GM12872 (cell line): ENCODE measurements at regions not wholly inside any gene's neighbourhood (a gene's known extent, or its start where the extent isn't known, plus 50 kb on each side); places are given as distances from the start of the nearest gene placed in this dataset.

Experiments
- CTCF ChIP-seq: IDR thresholded peaks from 3 replicates; pipeline ENCODE4 v1.5.1; 2011; ENCODE audit warnings: low read depth, mild to moderate bottlenecking, low read length, moderate library complexity; ENCODE audit not compliant: insufficient read depth

DNA sequence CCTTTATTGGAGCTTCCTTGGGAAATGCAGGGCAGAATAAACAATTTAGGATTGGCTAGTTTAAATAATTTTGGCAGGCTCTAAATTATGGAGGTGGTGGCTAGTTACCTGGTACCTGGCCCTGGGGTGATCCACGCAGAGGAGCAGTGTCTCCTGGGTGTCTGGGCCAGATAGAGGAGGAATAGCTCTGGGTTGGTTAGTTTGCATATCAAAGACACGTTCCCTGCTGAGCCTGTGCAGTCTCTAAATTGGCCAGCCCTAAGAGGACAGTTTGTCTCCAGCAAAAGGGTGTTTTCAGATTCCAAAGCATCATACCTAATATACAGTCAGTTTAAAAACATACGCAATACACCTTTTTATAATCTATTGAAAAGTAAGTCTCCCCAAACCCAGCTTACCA lies 333.3 kb upstream of the TPM1 start:
- TF ChIP-seq CTCF = no peak

DNA sequence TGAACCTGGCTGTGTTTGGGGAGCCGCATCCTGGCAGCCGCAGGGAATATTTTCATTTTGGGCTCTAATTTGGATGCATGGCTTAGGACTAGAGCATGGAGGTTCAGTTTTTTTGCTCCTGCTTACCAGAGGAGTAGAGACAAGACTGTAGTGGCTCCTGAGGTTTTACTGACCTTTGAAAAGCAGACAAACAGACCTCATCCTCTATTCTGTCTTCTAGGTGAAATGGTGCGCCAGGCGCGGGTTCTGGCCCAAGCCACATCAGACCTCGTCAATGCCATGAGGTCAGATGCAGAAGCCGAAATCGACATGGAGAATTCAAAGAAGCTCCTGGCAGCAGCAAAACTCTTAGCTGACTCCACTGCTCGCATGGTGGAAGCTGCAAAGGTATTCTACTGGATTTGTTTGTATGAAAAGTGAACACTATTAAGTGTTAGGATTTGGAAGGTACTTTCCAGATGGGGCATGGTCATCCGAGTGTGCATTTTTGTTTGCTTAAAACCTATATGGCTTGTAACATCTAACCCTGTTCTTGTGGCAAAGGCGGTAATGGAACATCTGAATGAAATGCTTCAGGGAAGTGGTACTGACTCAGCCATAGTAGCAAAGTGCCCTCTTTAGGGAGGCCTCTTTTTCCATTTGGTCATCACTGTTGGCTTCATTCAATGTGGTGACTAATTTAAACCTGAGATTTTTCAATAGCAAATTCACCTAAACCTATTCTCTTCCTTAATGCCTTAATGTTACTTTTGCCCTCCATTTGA lies 330.7 kb upstream of the TPM1 start:
- no peak for TF ChIP-seq CTCF

DNA sequence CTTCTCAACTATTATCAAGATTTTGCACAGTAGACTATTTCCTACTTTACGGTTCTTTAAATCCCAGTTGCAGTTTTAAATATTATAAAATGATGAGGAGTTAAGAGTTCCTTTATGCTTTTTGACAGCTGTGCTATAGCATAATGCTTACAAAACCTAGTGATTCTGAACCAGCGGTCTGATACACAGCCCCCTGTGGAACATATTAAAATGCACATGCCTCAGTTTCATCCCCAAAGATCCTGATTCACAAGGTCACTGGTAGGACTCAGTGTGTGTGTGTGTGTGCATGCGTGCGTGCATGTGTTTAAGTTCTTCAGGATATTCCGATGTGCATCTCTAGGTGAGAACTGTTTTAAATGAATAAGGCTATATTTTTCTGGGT lies 330.1 kb upstream of the TPM1 start:
- no peak for TF ChIP-seq CTCF

- no peak for TF ChIP-seq CTCF
Observed at GRCh38 chr15:62715946-62716345, 326.6 kb upstream of the TPM1 start.

DNA sequence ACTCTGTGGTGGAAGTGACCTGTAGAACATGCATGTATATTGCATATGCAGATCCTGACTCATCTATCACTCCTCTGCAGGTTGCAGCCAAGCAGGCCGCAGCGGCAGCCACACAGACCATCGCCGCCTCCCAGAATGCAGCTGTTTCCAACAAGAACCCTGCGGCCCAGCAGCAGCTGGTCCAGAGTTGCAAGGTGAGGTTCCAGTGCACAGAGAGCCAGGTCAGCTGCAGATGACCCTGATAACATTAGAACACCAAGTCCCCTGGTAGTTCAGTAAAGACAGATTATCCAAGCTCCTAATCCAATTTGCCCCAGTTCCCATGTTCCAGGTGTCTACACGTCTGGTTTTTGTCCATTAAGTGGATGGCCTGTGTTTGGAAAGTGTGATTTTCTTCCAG lies 325.1 kb upstream of the TPM1 start:
- no peak for TF ChIP-seq CTCF

- no peak for TF ChIP-seq CTCF
Observed at GRCh38 chr15:62719316-62719715, 323.2 kb upstream of the TPM1 start.

- no peak for TF ChIP-seq CTCF
Observed at GRCh38 chr15:62722237-62722636, 320.3 kb upstream of the TPM1 start.
